NCI-H510A treated with DMSO at 0.1 percent for 48 hours (cell line): ENCODE measurements at regions not wholly inside any gene's neighbourhood (a gene's known extent, or its start where the extent isn't known, plus 50 kb on each side); places are given as distances from the start of the nearest gene placed in this dataset.

ENCODE experiments used
- DNase-seq: peaks from one replicate; lab custom pipeline; 2025; lab: John Stamatoyannopoulos, UW

GRCh38 chrX:38991656-38992440, 190.6 kb downstream of the MID1IP1 start:
- no peak for DNase-seq

- no peak for DNase-seq
Measured at GRCh38 chrX:38992441-38993096, 191.3 kb downstream of the MID1IP1 start.

- no peak for DNase-seq
Measured at GRCh38 chrX:38993500-38993899, 192.2 kb downstream of the MID1IP1 start.

GRCh38 chrX:38999099-38999498, 197.8 kb downstream of the MID1IP1 start:
- DNase-seq: no peak

GRCh38 chrX:38999967-39000745, 198.9 kb downstream of the MID1IP1 start:
- DNase-seq: no peak

GRCh38 chrX:39000802-39001201, 199.5 kb downstream of the MID1IP1 start:
- DNase-seq: no peak

- no peak for DNase-seq
Measured at GRCh38 chrX:39002466-39002865, 201.2 kb downstream of the MID1IP1 start.

GRCh38 chrX:39008549-39008948, 207.3 kb downstream of the MID1IP1 start:
- DNase-seq: no peak

GRCh38 chrX:39011454-39012221, 210.4 kb downstream of the MID1IP1 start:
- DNase-seq: no peak

GRCh38 chrX:39012621-39013111, 211.4 kb downstream of the MID1IP1 start:
- no peak for DNase-seq

- no peak for DNase-seq
Measured at GRCh38 chrX:39016556-39016955, 215.3 kb downstream of the MID1IP1 start.

GRCh38 chrX:39017077-39017476, 215.8 kb downstream of the MID1IP1 start:
- no peak for DNase-seq

GRCh38 chrX:39017716-39018115, 216.5 kb downstream of the MID1IP1 start:
- no peak for DNase-seq

- no peak for DNase-seq
Measured at GRCh38 chrX:39018541-39018940, 217.3 kb downstream of the MID1IP1 start.

GRCh38 chrX:39019056-39019455, 217.8 kb downstream of the MID1IP1 start:
- no peak for DNase-seq

GRCh38 chrX:39020051-39020669, 218.9 kb downstream of the MID1IP1 start:
- no peak for DNase-seq

- DNase-seq: no peak
Measured at GRCh38 chrX:39022106-39022505, 220.8 kb downstream of the MID1IP1 start.

- DNase-seq: no peak
Measured at GRCh38 chrX:39029221-39029620, 228.0 kb downstream of the MID1IP1 start.

- DNase-seq: no peak
Measured at GRCh38 chrX:39030636-39031035, 229.4 kb downstream of the MID1IP1 start.

GRCh38 chrX:39039890-39040289, 238.6 kb downstream of the MID1IP1 start:
- no peak for DNase-seq

- DNase-seq: no peak
Measured at GRCh38 chrX:39043838-39044550, 242.7 kb downstream of the MID1IP1 start.
